OCI-LY3 (cell line): ENCODE measurements at regions not wholly inside any gene's neighbourhood (a gene's known extent, or its start where the extent isn't known, plus 50 kb on each side); places are given as distances from the start of the nearest gene placed in this dataset.

Experiments
- EZH2phosphoT487 ChIP-seq: fragments of 200-600 bp; shearing (Covaris generic); IDR thresholded peaks from 2 replicates; pipeline ENCODE4 v1.6.1; 2018; ENCODE audit warnings: antibody characterized with exemption, mixed run types, low read depth
- TF ChIP-seq, protein P1 (sequence below): fragments of 200-600, 300-600 bp; sonication (generic); IDR thresholded peaks from 2 replicates; pipeline ENCODE4 v1.5.1; 2014; ENCODE audit warnings: antibody characterized with exemption, low read length, low read depth

DNA sequence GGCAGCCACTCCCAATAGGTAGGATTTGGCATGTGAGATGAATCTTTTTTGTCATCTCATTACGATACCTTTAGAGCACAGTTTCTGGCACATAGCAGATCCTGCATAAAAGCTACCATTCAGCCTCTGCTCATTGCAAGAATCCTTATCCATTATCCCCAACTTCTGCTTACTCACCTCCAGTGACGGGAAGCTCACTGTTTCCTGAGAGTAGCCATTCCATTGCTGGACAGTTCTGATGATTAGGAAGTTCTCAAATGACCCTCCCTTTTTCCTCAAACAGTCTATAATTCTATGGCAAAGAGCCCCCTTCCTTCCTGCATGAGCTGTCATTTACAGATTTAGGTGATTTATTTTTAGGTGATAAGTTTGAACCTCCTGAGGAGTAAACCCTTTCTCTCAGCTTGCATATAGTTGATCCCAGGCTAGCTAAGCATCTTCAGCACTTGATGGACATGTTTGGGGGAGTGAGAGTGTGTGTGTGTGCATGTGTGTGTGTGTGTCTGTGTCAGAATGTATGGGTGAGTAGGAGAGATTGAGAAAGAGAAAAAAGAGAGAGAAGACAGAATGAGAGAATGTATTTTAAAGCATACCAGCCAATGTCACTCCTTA is 109.7 kb downstream of the LSM3 start:
- TF ChIP-seq, protein P1, sequence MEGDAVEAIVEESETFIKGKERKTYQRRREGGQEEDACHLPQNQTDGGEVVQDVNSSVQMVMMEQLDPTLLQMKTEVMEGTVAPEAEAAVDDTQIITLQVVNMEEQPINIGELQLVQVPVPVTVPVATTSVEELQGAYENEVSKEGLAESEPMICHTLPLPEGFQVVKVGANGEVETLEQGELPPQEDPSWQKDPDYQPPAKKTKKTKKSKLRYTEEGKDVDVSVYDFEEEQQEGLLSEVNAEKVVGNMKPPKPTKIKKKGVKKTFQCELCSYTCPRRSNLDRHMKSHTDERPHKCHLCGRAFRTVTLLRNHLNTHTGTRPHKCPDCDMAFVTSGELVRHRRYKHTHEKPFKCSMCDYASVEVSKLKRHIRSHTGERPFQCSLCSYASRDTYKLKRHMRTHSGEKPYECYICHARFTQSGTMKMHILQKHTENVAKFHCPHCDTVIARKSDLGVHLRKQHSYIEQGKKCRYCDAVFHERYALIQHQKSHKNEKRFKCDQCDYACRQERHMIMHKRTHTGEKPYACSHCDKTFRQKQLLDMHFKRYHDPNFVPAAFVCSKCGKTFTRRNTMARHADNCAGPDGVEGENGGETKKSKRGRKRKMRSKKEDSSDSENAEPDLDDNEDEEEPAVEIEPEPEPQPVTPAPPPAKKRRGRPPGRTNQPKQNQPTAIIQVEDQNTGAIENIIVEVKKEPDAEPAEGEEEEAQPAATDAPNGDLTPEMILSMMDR, result no peak
- TF ChIP-seq EZH2phosphoT487, result no peak
